ENCODE measurements at regions not wholly inside any gene's neighbourhood (a gene's known extent, or its start where the extent isn't known, plus 50 kb on each side); places are given as distances from the start of the nearest gene placed in this dataset.

DNA sequence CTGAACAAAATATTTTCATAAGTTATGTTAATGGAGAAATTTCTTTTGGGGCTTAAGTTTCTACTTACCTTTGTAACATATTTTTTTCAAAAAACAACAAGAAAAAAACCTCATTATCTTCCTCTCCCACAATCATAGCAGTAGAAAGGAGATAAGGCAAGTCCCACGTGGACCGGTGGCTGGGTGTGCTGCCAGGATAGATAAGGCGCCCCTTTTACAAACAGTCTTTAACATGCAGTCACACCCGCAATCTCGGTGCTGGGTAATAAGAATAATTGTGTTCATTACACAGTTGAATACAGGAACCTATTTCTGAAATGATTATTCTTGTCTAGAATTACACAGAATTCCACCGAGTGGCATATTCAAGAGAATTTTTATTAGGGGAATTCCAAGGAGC lies 1202.3 kb downstream of the UQCRFS1 start:
- Mint-ChIP-seq H3K27me3 (ENCODE audit: insufficient read depth, unreplicated experiment) (no peaks in the 10 kb centered on the region), H3K4me3 (ENCODE audit: unreplicated experiment) (no peak overlapping the region), H3K27ac (ENCODE audit: low read depth, unreplicated experiment) (no peak overlapping the region), H3K36me3 (ENCODE audit: insufficient read depth, unreplicated experiment) (peaks cover 6% of the 10 kb centered on the region), H3K4me1 (ENCODE audit: insufficient read depth, unreplicated experiment) (no peaks in the 10 kb centered on the region), H3K9me3 (ENCODE audit: unreplicated experiment) (peaks cover 32% of the 10 kb centered on the region)
- POLR2A ChIA-PET, result no interaction called here
- no peak for DNase-seq (ENCODE audit: unreplicated experiment)
- TF ChIP-seq, protein P1, sequence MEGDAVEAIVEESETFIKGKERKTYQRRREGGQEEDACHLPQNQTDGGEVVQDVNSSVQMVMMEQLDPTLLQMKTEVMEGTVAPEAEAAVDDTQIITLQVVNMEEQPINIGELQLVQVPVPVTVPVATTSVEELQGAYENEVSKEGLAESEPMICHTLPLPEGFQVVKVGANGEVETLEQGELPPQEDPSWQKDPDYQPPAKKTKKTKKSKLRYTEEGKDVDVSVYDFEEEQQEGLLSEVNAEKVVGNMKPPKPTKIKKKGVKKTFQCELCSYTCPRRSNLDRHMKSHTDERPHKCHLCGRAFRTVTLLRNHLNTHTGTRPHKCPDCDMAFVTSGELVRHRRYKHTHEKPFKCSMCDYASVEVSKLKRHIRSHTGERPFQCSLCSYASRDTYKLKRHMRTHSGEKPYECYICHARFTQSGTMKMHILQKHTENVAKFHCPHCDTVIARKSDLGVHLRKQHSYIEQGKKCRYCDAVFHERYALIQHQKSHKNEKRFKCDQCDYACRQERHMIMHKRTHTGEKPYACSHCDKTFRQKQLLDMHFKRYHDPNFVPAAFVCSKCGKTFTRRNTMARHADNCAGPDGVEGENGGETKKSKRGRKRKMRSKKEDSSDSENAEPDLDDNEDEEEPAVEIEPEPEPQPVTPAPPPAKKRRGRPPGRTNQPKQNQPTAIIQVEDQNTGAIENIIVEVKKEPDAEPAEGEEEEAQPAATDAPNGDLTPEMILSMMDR (IDR thresholded peaks at IDR 0.05; ENCODE audit: unreplicated experiment), result no peak
- intact Hi-C loops (cut with micrococcal nuclease), result no loop called here
- CTCF ChIA-PET, result no interaction called here
- BruUV-seq (replicated peaks), result no TSS peak

DNA sequence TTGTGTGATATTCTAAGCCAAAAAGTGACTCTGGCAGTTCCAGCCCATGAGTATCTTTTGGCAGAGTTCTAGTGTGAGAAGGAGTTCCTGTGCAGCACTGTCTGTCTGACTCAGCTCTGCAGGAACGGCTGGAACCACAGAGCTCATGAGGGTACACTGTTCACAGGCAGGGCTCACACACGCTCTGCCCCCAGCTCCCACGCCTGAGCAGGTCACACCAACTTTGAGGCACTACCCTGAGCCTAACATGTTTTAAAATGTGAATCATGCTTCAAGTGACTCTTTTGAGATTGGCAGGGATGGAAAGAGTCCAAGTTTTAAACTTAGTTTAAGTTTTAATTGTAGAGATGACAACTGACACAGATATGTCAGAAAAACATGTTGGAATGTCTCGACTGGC lies 1203.3 kb downstream of the UQCRFS1 start:
- intact Hi-C loops (cut with micrococcal nuclease), result no loop called here
- H3K4me3 Mint-ChIP-seq (ENCODE audit: unreplicated experiment), result no peak overlapping the region
- TF ChIP-seq, protein P1 (IDR thresholded peaks at IDR 0.05; ENCODE audit: unreplicated experiment), result no peak
- CTCF ChIA-PET, result no interaction called here
- no peaks in the 10 kb centered on the region for H3K4me1 Mint-ChIP-seq (ENCODE audit: insufficient read depth, unreplicated experiment)
- H3K36me3 Mint-ChIP-seq (ENCODE audit: insufficient read depth, unreplicated experiment), result peaks cover 6% of the 10 kb centered on the region
- no peak overlapping the region for H3K27ac Mint-ChIP-seq (ENCODE audit: low read depth, unreplicated experiment)
- BruUV-seq (replicated peaks), result no TSS peak
- peaks cover 38% of the 10 kb centered on the region for H3K9me3 Mint-ChIP-seq (ENCODE audit: unreplicated experiment)
- POLR2A ChIA-PET, result no interaction called here
- H3K27me3 Mint-ChIP-seq (ENCODE audit: insufficient read depth, unreplicated experiment), result no peaks in the 10 kb centered on the region
- DNase-seq (ENCODE audit: unreplicated experiment), result no peak

DNA sequence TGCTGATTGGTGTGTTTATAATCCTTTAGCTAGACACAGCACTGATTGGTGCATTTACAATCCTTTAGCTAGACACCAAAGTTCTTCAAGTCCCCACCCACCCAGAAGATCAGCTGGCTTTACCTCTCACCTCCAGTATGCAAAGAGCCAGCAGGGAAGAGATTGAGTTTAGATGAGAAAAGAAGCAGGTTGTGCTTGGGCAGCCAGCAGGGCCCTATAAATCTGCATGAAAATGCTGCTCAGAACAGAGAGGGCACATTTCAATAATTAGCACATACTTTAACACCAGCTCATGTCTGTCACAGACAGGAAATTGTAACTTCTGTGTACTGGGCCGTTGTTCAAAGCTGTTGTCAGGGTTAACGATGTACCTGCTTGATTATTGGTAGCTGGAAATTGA lies 1204.3 kb downstream of the UQCRFS1 start:
- ChIA-PET POLR2A (no interaction called here), CTCF (no interaction called here)
- Mint-ChIP-seq H3K4me1 (ENCODE audit: insufficient read depth, unreplicated experiment) (no peaks in the 10 kb centered on the region), H3K9me3 (ENCODE audit: unreplicated experiment) (peaks cover 48% of the 10 kb centered on the region), H3K27ac (ENCODE audit: low read depth, unreplicated experiment) (no peak overlapping the region), H3K4me3 (ENCODE audit: unreplicated experiment) (no peak overlapping the region), H3K27me3 (ENCODE audit: insufficient read depth, unreplicated experiment) (no peaks in the 10 kb centered on the region), H3K36me3 (ENCODE audit: insufficient read depth, unreplicated experiment) (peaks cover 6% of the 10 kb centered on the region)
- no TSS peak for BruUV-seq (replicated peaks)
- no peak for DNase-seq (ENCODE audit: unreplicated experiment)
- intact Hi-C loops (cut with micrococcal nuclease), result no loop called here
- TF ChIP-seq, protein P1 (IDR thresholded peaks at IDR 0.05; ENCODE audit: unreplicated experiment), result no peak

DNA sequence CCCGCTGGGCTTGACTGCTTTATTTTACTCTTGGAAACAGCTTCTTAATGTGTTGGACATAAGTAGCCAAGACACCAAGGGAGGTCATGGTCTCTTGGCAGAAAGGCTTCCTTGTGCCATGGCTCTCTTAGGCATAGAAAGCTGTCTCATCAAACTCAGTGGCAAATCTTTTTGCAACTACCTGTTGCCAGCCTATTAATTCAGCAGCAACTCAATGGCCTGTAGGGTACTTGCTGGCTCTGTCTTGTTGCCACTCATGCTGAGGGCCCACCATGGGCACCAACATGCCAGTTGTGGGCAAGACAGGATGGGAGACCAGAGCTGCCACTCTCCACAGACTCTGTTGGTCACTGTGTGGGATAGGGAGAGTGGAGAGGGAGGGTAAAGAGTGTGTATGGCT lies 1209.4 kb downstream of the UQCRFS1 start:
- no peaks in the 10 kb centered on the region for H3K4me1 Mint-ChIP-seq (ENCODE audit: insufficient read depth, unreplicated experiment)
- CTCF ChIA-PET, result interaction anchor here (0.5 to 0.6 kb wide), 2 partner anchors 12 to 1611 kb away, joined by 3 read pairs; no protein-coding TSS in a partner anchor
- H3K27me3 Mint-ChIP-seq (ENCODE audit: insufficient read depth, unreplicated experiment), result no peaks in the 10 kb centered on the region
- TF ChIP-seq, protein P1 (IDR thresholded peaks at IDR 0.05; ENCODE audit: unreplicated experiment), result no peak
- H3K9me3 Mint-ChIP-seq (ENCODE audit: unreplicated experiment), result peaks cover 59% of the 10 kb centered on the region
- intact Hi-C loops (cut with micrococcal nuclease), result no loop called here
- DNase-seq (ENCODE audit: unreplicated experiment), result no peak
- POLR2A ChIA-PET, result no interaction called here
- peaks cover 6% of the 10 kb centered on the region for H3K36me3 Mint-ChIP-seq (ENCODE audit: insufficient read depth, unreplicated experiment)
- H3K4me3 Mint-ChIP-seq (ENCODE audit: unreplicated experiment), result no peak overlapping the region
- BruUV-seq (replicated peaks), result no TSS peak
- no peak overlapping the region for H3K27ac Mint-ChIP-seq (ENCODE audit: low read depth, unreplicated experiment)
